Stomach (tissue), 4 donors: ENCODE measurements at regions not wholly inside any gene's neighbourhood (a gene's known extent, or its start where the extent isn't known, plus 50 kb on each side); places are given as distances from the start of the nearest gene placed in this dataset.

ENCODE experiments used
- CTCF ChIP-seq, 7 experiments: fragments of 450-650 bp in 4 of 7; fragments of 200-600 bp in 3 of 7; sonication (generic) in 3 of 7; IDR thresholded peaks; one replicate each; pipeline ENCODE4 v1.5.1; 2016 to 2019; ENCODE audit warnings: antibody characterized with exemption in 7 of 7, control low read depth in 2 of 7, mild to moderate bottlenecking in 1 of 7
- EP300 ChIP-seq: sonication (generic); formaldehyde crosslinking; IDR thresholded peaks from one replicate; pipeline ENCODE4 v1.6.1; 2017; ENCODE audit warnings: antibody characterized with exemption
- POLR2A ChIP-seq, 4 donors: fragments of 450-650 bp; IDR thresholded peaks; one replicate each; pipeline ENCODE4 v1.6.1; 2016; ENCODE audit warnings: antibody characterized with exemption in 4 of 4, control low read depth in 2 of 4, mild to moderate bottlenecking in 1 of 4, moderate library complexity in 1 of 4

GRCh38 chr5:133782736-133783135 is 170.4 kb upstream of the FSTL4 start:
- TF ChIP-seq CTCF (IDR thresholded peaks at IDR 0.05) (no peak), EP300 (no peak), POLR2A (IDR thresholded peaks at IDR 0.05) (no peak)
